Transverse colon (tissue), 4 donors: ENCODE measurements at regions not wholly inside any gene's neighbourhood (a gene's known extent, or its start where the extent isn't known, plus 50 kb on each side); places are given as distances from the start of the nearest gene placed in this dataset.
"Not testable (repeated sequence)": the region's sequence is repeated elsewhere in the genome, so short reads cannot be mapped to it uniquely, and the experiment has no call there.

Source experiments
- DNase-seq: peaks from one replicate; pipeline ENCODE4 v3.0.0-alpha.2; 2019
- H3K27ac ChIP-seq, 4 donors: fragments of 200-600 bp; sonication (generic); 2 replicates each; pipeline ENCODE4 v1.5.1; 2016 to 2018; ENCODE audit warnings: inconsistent platforms in 4 of 4
- H3K27me3 ChIP-seq: fragments of 200-600 bp; sonication (generic); 2 replicates; pipeline ENCODE4 v1.5.1; 2017; ENCODE audit warnings: inconsistent platforms
- H3K36me3 ChIP-seq, 4 donors: fragments of 200-600 bp; sonication (generic); 2 replicates each; pipeline ENCODE4 v1.5.1; 2017 to 2019; ENCODE audit warnings: inconsistent platforms in 4 of 4
- H3K4me1 ChIP-seq, 4 donors: fragments of 200-600 bp; sonication (generic); 2 replicates each; pipeline ENCODE4 v1.5.1; 2017 to 2020; ENCODE audit warnings: inconsistent platforms in 4 of 4
- H3K4me3 ChIP-seq, 4 donors: fragments of 200-600 bp; sonication (generic); 1 replicate in 1 of 4; 2 replicates in 3 of 4; pipeline versions ENCODE4 v1.5.1 to v1.6.1; 2017 to 2019; ENCODE audit warnings: inconsistent platforms in 4 of 4
- H3K9me3 ChIP-seq, 2 donors: fragments of 200-600 bp; sonication (generic); 2 replicates each; pipeline ENCODE4 v1.5.1; 2017 to 2019; ENCODE audit warnings: inconsistent platforms in 2 of 2
- CTCF ChIP-seq, 5 experiments: fragments of 200-600 bp in 3 of 5; fragments of 450-650 bp in 2 of 5; sonication (generic) in 3 of 5; IDR thresholded peaks; 1 replicate in 2 of 5; 2 replicates in 3 of 5; pipeline ENCODE4 v1.5.1; 2016 to 2017; ENCODE audit warnings: antibody characterized with exemption in 5 of 5, inconsistent platforms in 3 of 5, mild to moderate bottlenecking in 2 of 5, moderate library complexity in 1 of 5
- EP300 ChIP-seq: sonication (generic); formaldehyde crosslinking; IDR thresholded peaks from one replicate; pipeline ENCODE4 v1.6.1; 2017; ENCODE audit warnings: antibody characterized with exemption, low read depth
- POLR2A ChIP-seq: fragments of 450-650 bp; IDR thresholded peaks from one replicate; pipeline ENCODE4 v1.6.1; 2016; ENCODE audit warnings: antibody characterized with exemption, mild to moderate bottlenecking, moderate library complexity
- POLR2AphosphoS5 ChIP-seq, 3 donors: sonication (generic); formaldehyde crosslinking; IDR thresholded peaks; one replicate each; pipeline ENCODE4 v1.6.1; 2016; ENCODE audit warnings: antibody characterized with exemption in 3 of 3
- WGBS, 2 donors: methylation state at CpG; one replicate each; pipeline ENCODE4 v1.1.5; 2018; ENCODE audit warnings: low coverage in 1 of 2; 5-methylcytosine and 5-hydroxymethylcytosine counted together
- in situ Hi-C, 4 donors: fragments of 200-750 bp; cut with MboI; loops; one replicate each; pipeline versions ENCODE4 v1.15.0 to v1.15.1; 2017; ENCODE audit warnings: low sequenced_read_pairs in 3 of 4, low pct_ligation_motif_present in 1 of 4, low pct_unique_long_range_greater_than_20kb in 1 of 4
- intact Hi-C: fragments of 100-400 bp; cut with DNase I; formaldehyde crosslinking; loops from one replicate; pipeline ENCODE4 v1.15.1; 2023; ENCODE audit warnings: low total_unique reads

- WGBS, 2 donors = 93 to 94% methylated on average over 3 of the region's 3 CpGs
- H3K27ac ChIP-seq = peak overlapping the region in 2 of 4 donors; percentile 6 to 65
- TF ChIP-seq POLR2AphosphoS5 (IDR thresholded peaks at IDR 0.05) (no peak), CTCF (IDR thresholded peaks at IDR 0.05) (no peak)
- intact Hi-C loops (loop anchor here (10.0 kb wide), 1 partner anchor 51 kb away; no protein-coding TSS in a partner anchor), in situ Hi-C loops (no loop called here)
- no peak for DNase-seq
- H3K36me3 ChIP-seq = no peaks in the 10 kb centered on the region
- H3K4me3 ChIP-seq = no peak overlapping the region
- H3K27me3 ChIP-seq = no peaks in the 10 kb centered on the region
- H3K9me3 ChIP-seq = no peaks in the 10 kb centered on the region
- H3K4me1 ChIP-seq = no peaks in the 10 kb centered on the region
Observed at GRCh38 chr2:215723631-215724011, 287.8 kb upstream of the FN1 start.

GRCh38 chr2:215722986-215723630 is 287.2 kb upstream of the FN1 start:
- 68 to 79% methylated on average over 2 of the region's 2 CpGs for WGBS, 2 donors
- in situ Hi-C loops = no loop called here

GRCh38 chr2:215722125-215722524 is 286.3 kb upstream of the FN1 start:
- TF ChIP-seq CTCF (IDR thresholded peaks at IDR 0.05) (no peak), POLR2AphosphoS5 (IDR thresholded peaks at IDR 0.05) (peak; percentile 34 to 83 (median 60))
- 89% methylated on average over 5 of the region's 5 CpGs for WGBS, 2 donors
- Histone ChIP-seq H3K4me3 (no peak overlapping the region), H3K9me3 (no peaks in the 10 kb centered on the region), H3K4me1 (peaks cover 0 to 9% (median 0%) of the 10 kb centered on the region in 4 donors), H3K27me3 (no peaks in the 10 kb centered on the region), H3K27ac (peak overlapping the region in 3 of 4 donors; percentile 50 to 73 (median 65)), H3K36me3 (no peaks in the 10 kb centered on the region)
- intact Hi-C loops (loop anchor here (10.0 kb wide), 1 partner anchor 53 kb away; no protein-coding TSS in a partner anchor), in situ Hi-C loops (no loop called here)
- peak; percentile 17 for DNase-seq

More at GRCh38 chr2:215722986-215723630, 287.2 kb upstream of the FN1 start:
- Histone ChIP-seq H3K27me3 (no peaks in the 10 kb centered on the region), H3K4me3 (no peak overlapping the region), H3K4me1 (peaks cover 0 to 3% (median 0%) of the 10 kb centered on the region in 4 donors), H3K9me3 (no peaks in the 10 kb centered on the region), H3K36me3 (no peaks in the 10 kb centered on the region), H3K27ac (peak overlapping the region in 3 of 4 donors; percentile 50 to 73 (median 65))
- no peak for DNase-seq
- no peak for TF ChIP-seq EP300
- no peak for TF ChIP-seq POLR2AphosphoS5 (IDR thresholded peaks at IDR 0.05)
- no peak for TF ChIP-seq CTCF (IDR thresholded peaks at IDR 0.05)
- TF ChIP-seq POLR2A = no peak
- intact Hi-C loops = loop anchor here (10.0 kb wide), 1 partner anchor 52 kb away; no protein-coding TSS in a partner anchor

GRCh38 chr2:215721515-215721914 is 285.6 kb upstream of the FN1 start:
- DNase-seq, in situ Hi-C loops, H3K9me3 ChIP-seq, H3K4me1 ChIP-seq, H3K36me3 ChIP-seq, H3K4me3 ChIP-seq, H3K27me3 ChIP-seq: not testable (repeated sequence)
- peak overlapping the region in 3 of 4 donors; percentile 50 to 73 (median 65) for H3K27ac ChIP-seq
- intact Hi-C loops = loop anchor here (10.0 kb wide), 1 partner anchor 53 kb away; no protein-coding TSS in a partner anchor
- WGBS, 2 donors = 95% methylated on average over 1 of the region's 1 CpG; no CpG with 5 or more reads in 1 of the 2 donors

GRCh38 chr2:215718890-215719289 is 283.0 kb upstream of the FN1 start:
- WGBS, 2 donors = 66 to 70% methylated on average over 3 of the region's 3 CpGs
- no peak overlapping the region for H3K27ac ChIP-seq
- no peak overlapping the region for H3K4me3 ChIP-seq
- in situ Hi-C loops = no loop called here
- H3K4me1 ChIP-seq = peaks cover 0 to 13% (median 0%) of the 10 kb centered on the region in 4 donors
- DNase-seq = no peak
- intact Hi-C loops = no loop called here
- H3K9me3 ChIP-seq = no peaks in the 10 kb centered on the region
- no peaks in the 10 kb centered on the region for H3K36me3 ChIP-seq
- TF ChIP-seq POLR2A (no peak), POLR2AphosphoS5 (IDR thresholded peaks at IDR 0.05) (no peak), CTCF (IDR thresholded peaks at IDR 0.05) (no peak), EP300 (no peak)
- H3K27me3 ChIP-seq = no peaks in the 10 kb centered on the region
